Femur (tissue), 1 donor: ENCODE measurements at regions not wholly inside any gene's neighbourhood (a gene's known extent, or its start where the extent isn't known, plus 50 kb on each side); places are given as distances from the start of the nearest gene placed in this dataset.
"Not testable (repeated sequence)": the region's sequence is repeated elsewhere in the genome, so short reads cannot be mapped to it uniquely, and the experiment has no call there.

ENCODE experiments used
- DNase-seq: peaks from one replicate; pipeline ENCODE4 v3.0.0-alpha.2; 2017

DNA sequence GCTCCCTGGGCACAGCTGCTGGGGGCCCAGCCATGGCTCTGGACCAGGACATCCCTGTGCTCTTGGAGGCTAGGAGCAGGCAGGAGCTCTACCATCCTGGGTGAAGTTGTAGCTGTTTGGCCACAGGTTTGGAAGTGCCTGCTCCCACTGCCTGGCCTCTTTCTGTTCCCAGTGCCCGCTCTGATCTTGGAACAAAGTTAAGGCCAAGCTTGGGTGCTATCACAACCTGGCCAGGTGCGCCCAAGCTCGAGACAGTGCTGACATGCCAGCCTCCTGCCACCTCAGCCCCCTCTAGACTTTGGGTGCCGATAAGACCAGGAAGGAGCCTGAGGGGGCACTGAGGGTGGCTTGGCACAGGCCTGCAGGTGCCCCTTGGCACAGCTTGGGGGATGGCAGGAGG is 686.1 kb upstream of the AADAT start:
- DNase-seq: no peak

DNA sequence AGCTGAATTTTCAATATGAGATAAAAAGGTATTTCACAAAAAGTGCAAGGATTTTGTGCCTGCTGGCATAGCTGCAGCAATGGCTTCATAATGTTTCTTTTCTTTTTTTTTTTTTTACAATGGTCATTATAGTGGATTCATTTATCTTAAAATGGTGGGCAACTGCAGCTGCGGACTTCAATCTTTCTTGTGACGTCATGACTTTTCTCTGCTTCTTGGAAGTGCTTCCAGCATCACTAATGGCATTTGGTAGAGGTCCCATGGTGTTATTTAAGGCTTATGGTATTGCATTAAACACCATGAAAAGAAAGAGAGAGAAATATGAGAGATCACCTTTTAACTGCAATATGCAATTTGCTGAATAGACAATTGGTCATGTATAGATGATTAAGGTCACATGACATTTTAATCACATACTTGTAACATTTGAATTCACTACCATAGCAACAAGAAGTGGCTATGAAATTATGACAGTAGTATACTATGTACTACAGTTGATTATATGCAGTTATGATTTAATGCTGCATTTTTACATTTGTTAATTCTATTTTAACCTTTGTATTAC is 684.0 kb upstream of the AADAT start:
- no peak for DNase-seq

DNA sequence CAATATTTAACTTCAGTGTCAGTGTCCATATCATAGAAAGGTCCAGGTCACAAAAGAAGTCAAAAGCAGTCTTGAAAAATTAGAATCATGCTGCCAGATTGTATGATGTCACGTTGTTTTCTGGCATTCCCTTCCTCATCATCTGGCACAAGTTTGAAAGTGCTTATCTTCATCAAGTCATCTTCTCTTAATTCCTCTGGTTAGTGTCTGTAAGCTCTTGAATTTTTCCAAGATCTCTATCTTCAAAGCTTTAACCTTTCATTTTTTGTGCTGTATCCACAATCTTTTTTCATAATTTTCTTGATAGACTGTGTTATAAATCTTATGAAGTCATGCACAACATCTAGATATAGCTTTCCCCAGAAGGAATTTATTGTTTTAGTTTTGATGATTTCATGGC is 682.7 kb upstream of the AADAT start:
- DNase-seq: no peak

GRCh38 chr4:170770664-170771063 is 680.9 kb upstream of the AADAT start:
- no peak for DNase-seq

- DNase-seq: no peak
Measured at GRCh38 chr4:170769862-170770261, 680.1 kb upstream of the AADAT start.

DNA sequence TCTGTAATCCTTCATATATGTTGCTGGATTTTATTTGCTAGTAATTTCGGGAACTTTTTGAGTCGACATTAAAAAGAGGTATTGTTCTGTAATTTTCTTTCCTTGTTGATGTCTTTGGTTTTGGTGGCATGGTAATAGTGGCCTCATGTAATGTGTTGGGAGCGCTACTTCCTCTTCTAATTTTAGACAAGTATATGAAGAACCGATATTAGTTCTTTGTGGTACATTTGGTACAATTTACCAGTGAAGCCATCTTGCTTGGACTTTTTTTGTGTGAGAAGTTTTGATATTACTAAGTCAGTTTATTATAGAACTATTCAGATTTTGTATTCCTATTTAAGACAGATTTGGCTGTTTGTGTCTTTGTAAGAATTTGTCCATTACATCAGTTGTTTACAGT is 669.2 kb upstream of the AADAT start:
- no peak for DNase-seq

DNA sequence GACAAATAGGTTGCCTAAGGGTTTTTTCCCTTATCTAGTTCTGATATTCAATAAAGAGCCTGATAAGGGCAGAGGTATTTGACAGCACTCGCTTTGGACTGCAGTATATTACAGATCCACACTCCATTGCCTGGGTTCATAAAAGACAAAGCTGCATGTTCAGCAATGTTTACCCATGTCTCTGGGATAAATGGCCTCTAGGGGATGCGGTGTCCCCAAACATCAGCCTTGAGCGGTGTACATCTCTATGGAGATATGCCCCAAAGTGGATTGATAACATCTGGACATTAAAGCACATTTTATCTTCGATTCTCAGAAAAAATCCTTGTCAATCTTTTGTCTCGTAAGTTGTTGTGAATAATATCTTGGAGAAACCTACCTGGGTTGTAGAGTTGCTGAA is 660.8 kb upstream of the AADAT start:
- no peak for DNase-seq

DNA sequence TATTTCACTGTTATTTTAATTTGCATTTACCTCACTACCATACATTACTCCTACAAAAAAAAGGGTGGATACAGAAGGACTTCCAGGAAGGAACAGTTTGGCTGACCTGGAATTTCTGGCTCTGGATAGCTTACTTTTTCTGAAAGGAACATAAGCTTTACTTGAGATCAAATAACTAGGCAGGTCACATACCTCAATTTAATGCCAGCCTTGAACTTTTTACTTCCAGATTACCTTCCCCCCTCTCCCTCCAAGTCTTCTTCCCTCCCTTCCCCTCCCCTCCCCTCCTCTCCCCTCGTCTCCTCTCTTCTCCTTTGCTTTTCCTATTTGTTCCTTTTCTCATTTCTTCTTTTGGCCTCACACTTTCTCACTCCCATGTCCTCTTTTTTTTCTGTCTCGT is 659.2 kb upstream of the AADAT start:
- DNase-seq: no peak

DNA sequence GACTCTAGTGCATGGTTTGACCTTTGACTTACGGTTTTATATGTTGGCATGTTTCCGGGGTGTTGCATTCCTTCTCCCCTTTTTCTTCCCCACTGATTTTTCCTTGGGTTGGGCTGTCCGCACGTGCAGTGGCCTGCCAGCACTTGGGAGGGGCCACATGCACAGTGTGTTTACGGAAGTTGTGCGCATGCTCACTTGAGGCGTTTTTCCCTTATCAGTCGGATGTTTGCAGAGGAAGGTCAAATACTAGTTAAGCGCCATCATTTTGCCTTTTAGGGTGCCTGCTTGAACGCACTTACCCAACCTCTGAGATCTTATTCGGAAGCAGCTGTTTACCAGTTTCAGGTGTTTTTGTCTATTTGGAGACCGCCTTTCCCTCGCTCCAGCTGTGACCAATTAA is 653.9 kb upstream of the AADAT start:
- DNase-seq: no peak

GRCh38 chr4:170741856-170742255 is 652.1 kb upstream of the AADAT start:
- DNase-seq: no peak

GRCh38 chr4:170736710-170737109 is 647.0 kb upstream of the AADAT start:
- DNase-seq: no peak

GRCh38 chr4:170729897-170730296 is 640.1 kb upstream of the AADAT start:
- DNase-seq: no peak

GRCh38 chr4:170729236-170729635 is 639.5 kb upstream of the AADAT start:
- DNase-seq: no peak

DNA sequence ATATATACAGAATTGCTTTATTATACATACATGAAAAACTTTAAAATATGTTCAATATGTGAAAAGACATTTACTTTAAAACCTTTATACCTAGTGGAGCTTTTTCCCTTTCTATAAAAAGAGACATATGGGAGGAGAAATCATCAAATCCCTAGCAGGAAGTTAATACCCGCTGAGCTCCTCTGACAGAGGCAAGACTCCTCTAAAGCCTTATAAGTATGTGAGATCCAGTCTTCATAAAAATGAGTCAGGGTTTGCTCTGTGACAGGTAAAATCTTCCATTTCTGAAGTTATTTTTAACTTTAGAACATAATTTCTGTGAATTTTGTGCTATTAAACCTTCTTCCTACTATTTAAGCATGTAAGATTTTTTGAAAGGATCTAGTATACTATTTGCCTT is 634.4 kb upstream of the AADAT start:
- no peak for DNase-seq

DNA sequence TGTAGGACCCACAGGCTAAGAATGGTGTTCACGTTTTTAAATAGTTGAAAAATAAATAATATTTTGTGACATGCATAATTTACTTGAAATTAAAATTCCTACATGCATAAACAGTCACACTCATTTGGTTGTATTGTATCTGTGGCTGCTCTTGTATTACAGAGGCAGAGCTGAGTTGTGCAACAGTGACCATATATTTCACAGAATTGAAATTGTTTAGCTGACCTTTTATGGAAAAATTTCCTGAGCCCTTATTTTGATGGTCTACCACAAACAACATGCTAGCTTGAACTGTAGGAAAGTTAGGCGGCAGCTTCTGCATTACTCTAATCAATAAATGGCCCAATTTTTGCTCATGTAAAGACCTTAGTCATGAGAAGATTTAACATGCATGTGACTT is 633.4 kb upstream of the AADAT start:
- DNase-seq: no peak

DNA sequence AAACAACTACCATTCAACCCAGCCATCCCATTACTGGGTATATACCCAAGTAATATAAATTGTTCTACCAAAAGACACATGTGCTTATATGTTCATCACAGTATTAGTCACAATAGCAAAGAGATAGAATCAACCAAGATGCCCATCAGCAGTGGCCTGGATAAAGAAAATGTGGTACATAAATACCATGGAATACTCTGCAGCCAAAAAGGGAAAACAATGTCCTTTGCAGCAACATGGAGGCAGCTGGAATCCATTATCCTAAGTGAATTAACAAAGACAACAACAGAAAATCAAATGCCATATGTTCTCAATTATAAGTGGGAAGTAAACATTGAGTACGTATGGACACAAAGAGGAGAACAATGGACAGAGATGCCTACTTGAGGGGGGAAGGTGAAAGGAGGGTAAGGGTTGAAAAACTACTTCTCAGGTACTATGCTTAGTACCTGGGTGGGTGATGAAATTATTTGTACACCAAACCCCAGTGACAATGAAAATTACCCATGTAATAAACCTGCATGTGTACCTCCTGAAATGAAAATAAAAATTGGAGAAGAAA is 632.1 kb upstream of the AADAT start:
- DNase-seq: no peak

GRCh38 chr4:170716868-170717267 is 627.1 kb upstream of the AADAT start:
- DNase-seq: no peak

GRCh38 chr4:170705907-170706306 is 616.2 kb upstream of the AADAT start:
- no peak for DNase-seq

- no peak for DNase-seq
Measured at GRCh38 chr4:170700064-170700463, 610.3 kb upstream of the AADAT start.

- DNase-seq: no peak
Measured at GRCh38 chr4:170698334-170698733, 608.6 kb upstream of the AADAT start.

DNA sequence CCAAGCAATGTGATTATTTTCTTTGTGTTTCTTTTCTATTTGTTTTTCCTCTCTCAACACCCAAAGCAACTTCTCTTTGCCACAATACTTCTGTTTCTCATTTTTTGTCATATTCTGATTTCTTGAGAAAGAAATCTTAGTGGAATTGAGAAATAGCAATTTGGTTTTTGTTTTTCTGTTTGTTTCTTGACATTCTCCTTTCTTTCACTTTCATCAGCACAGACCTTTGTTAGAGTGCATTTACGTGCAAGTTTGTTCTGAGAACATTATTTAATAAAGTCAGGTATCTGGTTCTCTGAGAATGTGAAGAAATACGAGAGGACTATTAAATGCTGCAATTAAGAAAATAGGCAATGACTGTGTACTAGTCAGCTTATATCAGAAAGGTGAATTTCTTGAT is 608.1 kb upstream of the AADAT start:
- no peak for DNase-seq

- DNase-seq: no peak
Measured at GRCh38 chr4:170697045-170697444, 607.3 kb upstream of the AADAT start.

GRCh38 chr4:170691168-170691567 is 601.4 kb upstream of the AADAT start:
- DNase-seq: no peak

DNA sequence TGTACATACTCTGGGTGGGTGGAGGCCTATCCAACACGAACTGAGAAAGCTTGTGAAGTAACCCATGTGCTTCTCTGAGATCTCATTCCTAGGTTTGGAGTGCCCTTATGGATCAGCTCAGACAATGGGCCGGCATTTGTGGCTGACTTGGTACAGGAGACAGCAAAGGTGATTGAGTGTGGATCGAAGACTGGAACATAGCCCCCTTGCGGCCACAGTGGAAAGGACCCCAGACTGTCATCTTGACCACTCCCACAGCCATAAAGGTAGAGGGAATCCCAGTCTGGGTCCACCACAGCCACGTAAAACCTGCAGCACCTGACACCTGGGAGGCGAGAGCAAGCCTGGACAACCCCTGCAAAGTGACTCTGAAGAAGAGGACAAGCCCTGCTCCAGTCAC is 598.0 kb upstream of the AADAT start:
- DNase-seq: no peak

DNA sequence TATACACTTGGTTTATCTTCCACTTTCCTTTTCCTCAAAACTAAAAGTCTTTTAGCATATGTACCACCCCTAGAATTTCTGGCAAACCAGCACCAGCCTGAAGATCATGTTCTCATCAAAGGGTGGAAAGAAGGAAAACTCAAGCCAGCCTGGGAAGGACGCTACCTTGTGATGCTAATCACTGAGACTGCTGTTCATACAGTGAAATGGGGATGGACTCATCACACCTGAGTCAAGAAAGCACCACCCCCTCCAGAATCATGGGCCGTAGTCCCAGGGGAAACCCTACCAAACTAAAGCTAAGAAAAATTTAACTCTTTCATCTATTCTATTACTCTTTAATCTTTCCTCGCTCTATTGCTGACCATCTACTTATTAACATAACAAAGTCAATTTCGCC is 595.9 kb upstream of the AADAT start:
- not testable (repeated sequence) for DNase-seq
